ENCODE measurements at regions not wholly inside any gene's neighbourhood (a gene's known extent, or its start where the extent isn't known, plus 50 kb on each side); places are given as distances from the start of the nearest gene placed in this dataset.

GRCh38 chr2:136363470-136363869 is 245.5 kb upstream of the CXCR4 start:
- peaks cover 6% of the 10 kb centered on the region for H3K4me1 ChIP-seq (ENCODE audit: insufficient read depth, low read length)
- H3K27me3 ChIP-seq (ENCODE audit: control insufficient read depth in 1 of 2, insufficient read depth in 2 of 2, low read length in 2 of 2), result no peaks in the 10 kb centered on the region
- no peaks in the 10 kb centered on the region for H3K36me3 ChIP-seq (ENCODE audit: insufficient read depth, low read length)
- no peaks in the 10 kb centered on the region for H3K9me3 ChIP-seq (ENCODE audit: low read length)
- no peak overlapping the region for H3K9ac ChIP-seq (ENCODE audit: low read length)
- H3K4me3 ChIP-seq (ENCODE audit: low read depth in 1 of 2, low read length in 2 of 2), result no peak overlapping the region
- H3K27ac ChIP-seq (ENCODE audit: low read depth, low read length), result no peak overlapping the region

DNA sequence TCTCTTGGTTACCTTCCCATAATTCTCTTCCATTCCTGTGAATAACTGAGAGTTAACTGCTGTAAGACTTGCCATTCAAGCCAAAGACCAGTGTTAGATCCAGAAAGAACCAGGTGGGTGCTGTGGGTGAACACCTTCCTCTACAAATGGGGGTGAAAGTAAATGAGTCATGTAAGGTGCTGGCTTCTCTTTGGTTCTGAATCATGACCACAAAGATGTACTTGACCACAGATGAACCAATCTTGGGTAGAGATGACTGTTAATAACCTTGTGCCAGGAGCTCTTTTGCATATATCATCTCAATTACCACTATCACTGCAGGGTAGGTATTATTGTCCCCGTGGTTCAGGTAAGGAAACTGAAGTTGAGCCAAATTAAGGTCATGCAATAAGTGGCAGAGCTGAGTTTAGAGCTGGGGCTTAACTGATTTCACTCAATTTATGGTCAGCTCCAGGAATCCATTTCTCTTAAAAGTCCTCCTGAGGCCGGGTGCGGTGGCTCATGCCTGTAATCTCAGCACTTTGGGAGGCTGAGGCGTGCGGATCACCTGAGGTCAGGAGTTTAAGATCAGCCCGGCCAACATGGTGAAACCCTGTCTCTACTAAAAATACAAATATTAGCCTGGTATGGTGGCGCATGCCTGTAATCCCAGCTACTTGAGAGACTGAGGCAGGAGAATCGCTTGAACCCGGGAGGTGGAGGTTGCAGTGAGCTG is 244.9 kb upstream of the CXCR4 start:
- no peak overlapping the region for H3K4me3 ChIP-seq (ENCODE audit: low read depth in 1 of 2, low read length in 2 of 2)
- no peaks in the 10 kb centered on the region for H3K9me3 ChIP-seq (ENCODE audit: low read length)
- H3K36me3 ChIP-seq (ENCODE audit: insufficient read depth, low read length), result no peaks in the 10 kb centered on the region
- peaks cover 6% of the 10 kb centered on the region for H3K4me1 ChIP-seq (ENCODE audit: insufficient read depth, low read length)
- no peak overlapping the region for H3K9ac ChIP-seq (ENCODE audit: low read length)
- H3K27me3 ChIP-seq (ENCODE audit: control insufficient read depth in 1 of 2, insufficient read depth in 2 of 2, low read length in 2 of 2), result no peaks in the 10 kb centered on the region
- H3K27ac ChIP-seq (ENCODE audit: low read depth, low read length), result no peak overlapping the region

GRCh38 chr2:136361521-136361920 is 243.6 kb upstream of the CXCR4 start:
- Histone ChIP-seq H3K4me3 (ENCODE audit: low read depth in 1 of 2, low read length in 2 of 2) (no peak overlapping the region), H3K27me3 (ENCODE audit: control insufficient read depth in 1 of 2, insufficient read depth in 2 of 2, low read length in 2 of 2) (no peaks in the 10 kb centered on the region), H3K36me3 (ENCODE audit: insufficient read depth, low read length) (no peaks in the 10 kb centered on the region), H3K4me1 (ENCODE audit: insufficient read depth, low read length) (peaks cover 12% of the 10 kb centered on the region), H3K9me3 (ENCODE audit: low read length) (no peaks in the 10 kb centered on the region), H3K9ac (ENCODE audit: low read length) (no peak overlapping the region), H3K27ac (ENCODE audit: low read depth, low read length) (no peak overlapping the region)

- Histone ChIP-seq H3K4me1 (ENCODE audit: insufficient read depth, low read length) (peaks cover 13% of the 10 kb centered on the region), H3K4me3 (ENCODE audit: low read depth in 1 of 2, low read length in 2 of 2) (no peak overlapping the region), H3K27me3 (ENCODE audit: control insufficient read depth in 1 of 2, insufficient read depth in 2 of 2, low read length in 2 of 2) (no peaks in the 10 kb centered on the region), H3K9ac (ENCODE audit: low read length) (no peak overlapping the region), H3K9me3 (ENCODE audit: low read length) (no peaks in the 10 kb centered on the region), H3K36me3 (ENCODE audit: insufficient read depth, low read length) (no peaks in the 10 kb centered on the region), H3K27ac (ENCODE audit: low read depth, low read length) (no peak overlapping the region)
Observed at GRCh38 chr2:136360790-136361189, 242.8 kb upstream of the CXCR4 start.

DNA sequence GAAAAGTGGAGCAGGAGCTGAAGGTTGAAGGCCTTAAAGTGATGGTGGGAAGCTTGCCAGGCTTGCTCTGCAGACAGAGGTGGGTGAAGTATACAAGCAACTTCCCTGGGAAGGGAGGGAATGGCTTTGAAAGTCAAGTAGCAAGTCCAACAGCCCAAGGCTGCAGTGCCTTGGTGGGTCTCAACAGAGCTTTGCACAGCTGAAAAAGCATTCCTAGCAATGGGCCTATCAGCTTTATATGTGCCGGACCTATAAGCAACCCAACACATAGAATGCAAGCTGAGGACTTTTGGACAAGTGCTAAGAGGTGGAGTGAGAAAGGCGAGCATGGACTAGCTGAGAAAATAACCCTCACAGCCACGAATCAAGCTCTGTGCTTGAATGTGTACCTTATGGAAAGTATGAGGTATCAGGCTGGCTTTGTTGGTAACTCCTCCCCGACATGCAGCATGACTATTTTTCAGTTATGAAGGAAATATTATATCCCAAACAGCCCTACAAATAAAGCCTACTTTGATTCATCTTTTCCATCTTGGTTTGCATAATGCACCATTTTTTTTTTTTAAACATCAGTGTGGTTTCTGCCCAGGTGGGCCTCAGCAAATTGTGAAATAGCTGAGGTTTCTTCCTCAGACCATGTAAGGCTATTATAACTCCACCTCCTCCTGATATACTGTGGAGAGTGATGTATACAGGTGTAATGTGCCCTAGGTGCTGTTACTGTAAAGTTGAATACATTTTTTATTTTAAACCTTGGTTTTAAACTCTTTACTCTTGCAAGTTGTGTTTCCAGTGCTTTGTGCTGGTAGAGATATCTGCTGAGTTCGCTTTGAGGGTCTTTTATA is 241.4 kb upstream of the CXCR4 start:
- no peaks in the 10 kb centered on the region for H3K27me3 ChIP-seq (ENCODE audit: control insufficient read depth in 1 of 2, insufficient read depth in 2 of 2, low read length in 2 of 2)
- H3K9me3 ChIP-seq (ENCODE audit: low read length), result no peaks in the 10 kb centered on the region
- H3K36me3 ChIP-seq (ENCODE audit: insufficient read depth, low read length), result no peaks in the 10 kb centered on the region
- H3K9ac ChIP-seq (ENCODE audit: low read length), result no peak overlapping the region
- H3K4me1 ChIP-seq (ENCODE audit: insufficient read depth, low read length), result peaks cover 13% of the 10 kb centered on the region
- H3K4me3 ChIP-seq (ENCODE audit: low read depth in 1 of 2, low read length in 2 of 2), result no peak overlapping the region
- H3K27ac ChIP-seq (ENCODE audit: low read depth, low read length), result no peak overlapping the region

GRCh38 chr2:136358576-136358975 is 240.6 kb upstream of the CXCR4 start:
- no peaks in the 10 kb centered on the region for H3K36me3 ChIP-seq (ENCODE audit: insufficient read depth, low read length)
- H3K27ac ChIP-seq (ENCODE audit: low read depth, low read length), result no peak overlapping the region
- H3K9me3 ChIP-seq (ENCODE audit: low read length), result no peaks in the 10 kb centered on the region
- H3K9ac ChIP-seq (ENCODE audit: low read length), result no peak overlapping the region
- no peak overlapping the region for H3K4me3 ChIP-seq (ENCODE audit: low read depth in 1 of 2, low read length in 2 of 2)
- no peaks in the 10 kb centered on the region for H3K27me3 ChIP-seq (ENCODE audit: control insufficient read depth in 1 of 2, insufficient read depth in 2 of 2, low read length in 2 of 2)
- peaks cover 9% of the 10 kb centered on the region for H3K4me1 ChIP-seq (ENCODE audit: insufficient read depth, low read length)

GRCh38 chr2:136357007-136357380 is 239.0 kb upstream of the CXCR4 start:
- H3K27ac ChIP-seq (ENCODE audit: low read depth, low read length), result no peak overlapping the region
- no peak overlapping the region for H3K9ac ChIP-seq (ENCODE audit: low read length)
- H3K9me3 ChIP-seq (ENCODE audit: low read length), result no peaks in the 10 kb centered on the region
- no peaks in the 10 kb centered on the region for H3K36me3 ChIP-seq (ENCODE audit: insufficient read depth, low read length)
- H3K27me3 ChIP-seq (ENCODE audit: control insufficient read depth in 1 of 2, insufficient read depth in 2 of 2, low read length in 2 of 2), result no peaks in the 10 kb centered on the region
- peaks cover 7% of the 10 kb centered on the region for H3K4me1 ChIP-seq (ENCODE audit: insufficient read depth, low read length)
- H3K4me3 ChIP-seq (ENCODE audit: low read depth in 1 of 2, low read length in 2 of 2), result no peak overlapping the region

GRCh38 chr2:136356125-136357006 is 238.4 kb upstream of the CXCR4 start:
- Histone ChIP-seq H3K4me1 (ENCODE audit: insufficient read depth, low read length) (peaks cover 7% of the 10 kb centered on the region), H3K9me3 (ENCODE audit: low read length) (no peaks in the 10 kb centered on the region), H3K9ac (ENCODE audit: low read length) (no peak overlapping the region), H3K36me3 (ENCODE audit: insufficient read depth, low read length) (no peaks in the 10 kb centered on the region), H3K27me3 (ENCODE audit: control insufficient read depth in 1 of 2, insufficient read depth in 2 of 2, low read length in 2 of 2) (no peaks in the 10 kb centered on the region), H3K4me3 (ENCODE audit: low read depth in 1 of 2, low read length in 2 of 2) (no peak overlapping the region), H3K27ac (ENCODE audit: low read depth, low read length) (no peak overlapping the region)

DNA sequence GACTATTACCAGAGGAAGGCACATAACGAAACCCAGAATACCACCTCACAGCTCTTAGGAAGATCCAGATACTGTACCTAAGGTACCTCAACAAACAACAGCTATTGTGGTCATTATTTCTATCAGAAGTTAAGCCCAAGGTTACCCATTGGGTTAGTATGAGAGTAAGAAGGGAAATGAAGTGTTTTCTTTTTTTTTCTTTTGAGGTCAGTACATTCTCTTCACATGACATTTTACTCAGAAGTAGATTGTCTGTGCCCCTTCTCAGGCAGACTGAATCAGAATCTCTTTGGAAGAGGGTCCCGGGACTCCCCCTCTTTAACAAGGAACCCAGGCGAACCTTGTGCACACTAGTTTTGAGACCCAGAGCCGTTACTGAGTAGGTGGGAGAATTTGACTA is 233.7 kb upstream of the CXCR4 start:
- H3K9me3 ChIP-seq (ENCODE audit: low read length), result no peaks in the 10 kb centered on the region
- no peaks in the 10 kb centered on the region for H3K27me3 ChIP-seq (ENCODE audit: control insufficient read depth in 1 of 2, insufficient read depth in 2 of 2, low read length in 2 of 2)
- H3K4me1 ChIP-seq (ENCODE audit: insufficient read depth, low read length), result peaks cover 3% of the 10 kb centered on the region
- no peaks in the 10 kb centered on the region for H3K36me3 ChIP-seq (ENCODE audit: insufficient read depth, low read length)
- no peak overlapping the region for H3K4me3 ChIP-seq (ENCODE audit: low read depth in 1 of 2, low read length in 2 of 2)
- H3K9ac ChIP-seq (ENCODE audit: low read length), result no peak overlapping the region
- no peak overlapping the region for H3K27ac ChIP-seq (ENCODE audit: low read depth, low read length)

DNA sequence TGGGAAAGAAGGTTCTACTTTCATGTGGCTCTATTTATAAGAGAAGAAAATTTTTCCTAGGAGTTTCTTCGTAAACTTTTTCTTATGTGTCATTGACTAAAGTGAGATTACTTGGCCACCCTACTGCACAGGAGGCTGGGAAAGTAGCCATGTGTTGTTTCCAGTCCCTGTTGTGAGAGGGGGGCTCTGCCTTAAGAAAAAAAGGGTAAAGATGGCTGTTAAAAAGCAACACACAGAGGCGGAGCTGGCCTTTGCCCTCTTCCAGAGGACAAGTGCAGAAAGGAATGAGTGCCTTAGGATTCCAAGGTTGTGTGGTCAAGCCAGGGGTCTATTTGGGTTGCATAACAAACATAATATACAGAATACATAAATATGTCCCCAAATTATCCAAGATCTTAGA is 230.0 kb upstream of the CXCR4 start:
- H3K4me1 ChIP-seq (ENCODE audit: insufficient read depth, low read length), result no peaks in the 10 kb centered on the region
- no peak overlapping the region for H3K9ac ChIP-seq (ENCODE audit: low read length)
- H3K27me3 ChIP-seq (ENCODE audit: control insufficient read depth in 1 of 2, insufficient read depth in 2 of 2, low read length in 2 of 2), result no peaks in the 10 kb centered on the region
- no peaks in the 10 kb centered on the region for H3K9me3 ChIP-seq (ENCODE audit: low read length)
- H3K4me3 ChIP-seq (ENCODE audit: low read depth in 1 of 2, low read length in 2 of 2), result no peak overlapping the region
- H3K27ac ChIP-seq (ENCODE audit: low read depth, low read length), result no peak overlapping the region
- H3K36me3 ChIP-seq (ENCODE audit: insufficient read depth, low read length), result no peaks in the 10 kb centered on the region

DNA sequence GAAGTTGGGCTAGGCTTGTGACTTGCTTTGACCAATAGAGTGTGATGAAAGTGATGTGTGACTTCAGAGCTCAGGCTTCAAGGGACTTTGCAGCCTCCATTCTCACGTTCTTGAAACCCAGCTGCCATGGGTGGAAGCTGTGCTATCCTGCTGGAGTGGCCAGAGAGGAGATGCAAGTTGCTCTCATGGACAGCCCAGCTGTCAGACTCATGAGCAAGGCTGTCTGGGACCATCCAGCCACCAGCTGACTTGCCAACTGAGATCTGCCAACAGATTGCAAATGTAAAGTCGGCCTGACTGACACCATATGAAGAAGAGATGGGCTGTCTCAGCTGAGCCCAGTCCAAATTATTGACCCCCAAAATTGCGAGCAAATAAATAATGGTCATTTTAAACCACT is 226.4 kb upstream of the CXCR4 start:
- Histone ChIP-seq H3K4me3 (ENCODE audit: low read depth in 1 of 2, low read length in 2 of 2) (no peak overlapping the region), H3K9ac (ENCODE audit: low read length) (no peak overlapping the region), H3K36me3 (ENCODE audit: insufficient read depth, low read length) (no peaks in the 10 kb centered on the region), H3K27ac (ENCODE audit: low read depth, low read length) (no peak overlapping the region), H3K27me3 (ENCODE audit: control insufficient read depth in 1 of 2, insufficient read depth in 2 of 2, low read length in 2 of 2) (no peaks in the 10 kb centered on the region), H3K9me3 (ENCODE audit: low read length) (no peaks in the 10 kb centered on the region), H3K4me1 (ENCODE audit: insufficient read depth, low read length) (no peaks in the 10 kb centered on the region)

Data from muscle layer of colon (tissue), 2 donors.